IPS-20b (cell line): ENCODE measurements at regions not wholly inside any gene's neighbourhood (a gene's known extent, or its start where the extent isn't known, plus 50 kb on each side); places are given as distances from the start of the nearest gene placed in this dataset.

Experiments
- H3K27ac ChIP-seq: one replicate; pipeline ENCODE4 v1.5.1; 2013; ENCODE audit warnings: low read length
- H3K27me3 ChIP-seq: 2 replicates; pipeline ENCODE4 v1.6.1; 2013; ENCODE audit warnings: mild to moderate bottlenecking, low read length, inconsistent platforms; ENCODE audit not compliant: insufficient read depth
- H3K36me3 ChIP-seq: 2 replicates; pipeline ENCODE4 v1.6.1; 2013; ENCODE audit warnings: low read depth, mild to moderate bottlenecking, inconsistent platforms, low read length, moderate library complexity; ENCODE audit not compliant: insufficient read depth
- H3K4me1 ChIP-seq: 2 replicates; pipeline ENCODE4 v1.6.1; 2013; ENCODE audit warnings: mild to moderate bottlenecking, control low read depth, inconsistent platforms, low read length, moderate library complexity; ENCODE audit not compliant: insufficient read depth
- H3K4me3 ChIP-seq: 2 replicates; pipeline ENCODE4 v1.5.1; 2013; ENCODE audit warnings: mild to moderate bottlenecking, low read length, inconsistent platforms
- H3K9ac ChIP-seq: 2 replicates; pipeline ENCODE4 v1.6.1; 2013; ENCODE audit warnings: low read depth, mild to moderate bottlenecking, inconsistent platforms, low read length, moderate library complexity
- H3K9me3 ChIP-seq: 2 replicates; pipeline ENCODE4 v1.6.1; 2013; ENCODE audit warnings: mild to moderate bottlenecking, low read depth, low read length, inconsistent platforms; ENCODE audit not compliant: insufficient read depth

DNA sequence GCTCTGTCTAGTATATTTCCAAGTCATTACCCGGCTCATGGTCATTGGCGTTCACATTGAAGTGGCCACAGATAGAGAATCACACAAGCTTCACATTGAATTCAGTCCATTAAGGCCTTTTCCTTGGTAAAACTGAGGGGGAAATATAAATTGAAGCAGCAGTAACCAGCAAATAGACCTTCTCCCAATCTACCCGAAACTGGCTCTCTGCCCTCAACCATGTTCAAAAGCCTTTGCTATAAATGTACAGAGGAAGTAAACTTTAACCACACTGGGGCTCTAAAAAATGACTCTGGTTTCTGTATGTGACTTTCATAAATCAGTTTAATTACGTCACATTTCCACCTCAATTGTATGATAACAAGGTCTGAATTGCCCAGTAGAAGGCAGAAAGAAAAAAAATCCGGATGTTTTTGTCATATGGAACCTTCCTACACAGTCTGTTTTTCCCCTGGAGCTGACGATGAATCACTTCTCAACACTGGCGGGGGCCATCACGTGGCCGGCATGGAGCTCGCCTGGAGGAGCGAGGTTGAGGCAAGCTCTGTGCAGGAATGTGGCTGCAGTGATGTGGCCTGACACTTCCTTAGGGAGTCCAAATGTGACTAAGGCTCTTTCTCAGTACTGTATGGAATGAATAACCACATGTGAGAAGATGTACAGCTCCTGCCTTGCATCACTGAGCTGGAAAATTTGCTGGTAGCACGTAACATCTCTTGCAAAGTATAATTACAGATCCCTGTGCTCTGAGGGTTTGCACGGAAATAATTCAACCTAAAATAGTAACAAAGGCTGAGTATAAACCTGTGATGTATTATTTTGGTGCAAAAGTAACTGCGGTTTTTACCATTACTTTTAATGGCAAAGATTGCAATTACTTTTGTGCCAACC lies 58.6 kb upstream of the SNX9 start:
- H3K9me3 ChIP-seq, result no peaks in the 10 kb centered on the region
- H3K9ac ChIP-seq, result no peak overlapping the region
- H3K27ac ChIP-seq, result no peak overlapping the region
- H3K4me3 ChIP-seq, result no peak overlapping the region
- H3K27me3 ChIP-seq, result no peaks in the 10 kb centered on the region
- peaks cover 38% of the 10 kb centered on the region for H3K4me1 ChIP-seq
- H3K36me3 ChIP-seq, result no peaks in the 10 kb centered on the region

GRCh38 chr6:157766901-157767774 lies 55.9 kb upstream of the SNX9 start:
- H3K4me1 ChIP-seq, result peaks cover 29% of the 10 kb centered on the region
- no peaks in the 10 kb centered on the region for H3K36me3 ChIP-seq
- no peaks in the 10 kb centered on the region for H3K27me3 ChIP-seq
- H3K9me3 ChIP-seq, result no peaks in the 10 kb centered on the region
- no peak overlapping the region for H3K9ac ChIP-seq
- no peak overlapping the region for H3K27ac ChIP-seq
- H3K4me3 ChIP-seq, result no peak overlapping the region

- H3K36me3 ChIP-seq, result no peaks in the 10 kb centered on the region
- H3K9ac ChIP-seq, result no peak overlapping the region
- H3K27me3 ChIP-seq, result no peaks in the 10 kb centered on the region
- no peaks in the 10 kb centered on the region for H3K9me3 ChIP-seq
- H3K4me3 ChIP-seq, result no peak overlapping the region
- peaks cover 23% of the 10 kb centered on the region for H3K4me1 ChIP-seq
- no peak overlapping the region for H3K27ac ChIP-seq
Observed at GRCh38 chr6:157767775-157768156, 55.3 kb upstream of the SNX9 start.

DNA sequence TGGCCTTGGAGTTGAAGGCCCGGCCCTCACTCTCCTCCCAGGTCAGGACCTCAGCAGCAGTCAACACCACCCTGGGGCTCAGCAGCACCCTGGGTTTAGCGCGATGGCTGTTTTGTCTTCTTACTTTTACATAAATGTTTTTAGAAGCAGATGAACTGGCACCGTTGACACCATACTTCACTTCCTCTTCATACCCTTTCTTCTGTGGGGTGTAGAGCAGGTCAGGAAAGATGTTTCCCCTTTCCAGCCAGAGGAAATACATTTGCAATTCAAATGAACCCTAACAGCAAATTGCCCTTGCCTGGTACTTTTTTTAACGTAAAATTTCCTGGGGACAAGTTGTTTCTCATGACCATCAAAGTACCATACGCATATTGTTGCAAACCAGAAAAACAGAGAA lies 54.7 kb upstream of the SNX9 start:
- H3K27ac ChIP-seq, result no peak overlapping the region
- no peaks in the 10 kb centered on the region for H3K36me3 ChIP-seq
- no peak overlapping the region for H3K9ac ChIP-seq
- no peaks in the 10 kb centered on the region for H3K27me3 ChIP-seq
- no peaks in the 10 kb centered on the region for H3K9me3 ChIP-seq
- no peak overlapping the region for H3K4me3 ChIP-seq
- peaks cover 22% of the 10 kb centered on the region for H3K4me1 ChIP-seq

- Histone ChIP-seq H3K9me3 (no peaks in the 10 kb centered on the region), H3K27me3 (no peaks in the 10 kb centered on the region), H3K4me3 (no peak overlapping the region), H3K4me1 (peaks cover 19% of the 10 kb centered on the region), H3K36me3 (no peaks in the 10 kb centered on the region), H3K27ac (no peak overlapping the region), H3K9ac (no peak overlapping the region)
Observed at GRCh38 chr6:157768863-157769551, 54.0 kb upstream of the SNX9 start.

GRCh38 chr6:157769776-157770426 lies 53.1 kb upstream of the SNX9 start:
- H3K36me3 ChIP-seq, result no peaks in the 10 kb centered on the region
- no peak overlapping the region for H3K27ac ChIP-seq
- no peak overlapping the region for H3K4me3 ChIP-seq
- H3K9me3 ChIP-seq, result no peaks in the 10 kb centered on the region
- peaks cover 12% of the 10 kb centered on the region for H3K4me1 ChIP-seq
- no peak overlapping the region for H3K9ac ChIP-seq
- H3K27me3 ChIP-seq, result no peaks in the 10 kb centered on the region

DNA sequence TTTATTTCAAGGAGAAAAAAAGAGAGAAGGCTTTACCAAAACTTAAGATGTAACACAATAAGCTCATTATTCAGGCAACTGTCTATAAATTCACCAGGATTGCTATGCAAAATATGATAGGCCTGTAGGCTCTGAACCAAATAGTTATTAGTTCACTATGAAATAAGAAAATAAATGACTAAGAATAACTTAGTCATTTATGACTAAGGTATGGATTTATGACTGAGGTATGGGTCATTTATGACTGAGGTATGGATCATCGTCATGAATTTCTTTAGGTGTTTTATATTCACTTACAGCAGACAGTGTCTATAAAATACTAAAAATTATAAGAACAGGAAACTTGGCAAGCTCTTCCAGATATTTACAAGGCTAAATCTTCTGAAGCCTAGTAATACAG lies 52.1 kb upstream of the SNX9 start:
- H3K4me3 ChIP-seq, result no peak overlapping the region
- no peaks in the 10 kb centered on the region for H3K9me3 ChIP-seq
- H3K9ac ChIP-seq, result no peak overlapping the region
- no peak overlapping the region for H3K27ac ChIP-seq
- H3K36me3 ChIP-seq, result no peaks in the 10 kb centered on the region
- no peaks in the 10 kb centered on the region for H3K27me3 ChIP-seq
- H3K4me1 ChIP-seq, result peaks cover 12% of the 10 kb centered on the region

DNA sequence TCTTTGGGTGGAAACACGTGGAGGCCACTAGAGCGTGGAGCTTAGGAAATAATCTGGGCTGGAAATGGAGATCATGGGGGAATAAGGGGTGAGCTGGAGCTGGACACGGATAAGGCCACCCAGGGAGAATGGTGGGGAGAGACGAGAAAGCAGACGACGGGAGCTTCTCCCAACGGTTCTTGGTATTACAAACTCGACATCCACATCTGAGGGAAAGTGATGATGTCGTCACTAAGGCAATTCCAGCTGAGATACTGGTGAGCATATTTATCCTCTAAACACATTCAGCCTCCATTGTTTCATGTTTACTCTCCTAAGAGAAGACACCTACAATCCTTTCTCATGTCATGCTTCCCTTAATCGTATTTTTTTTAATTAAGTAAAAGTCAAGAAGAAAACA lies 50.2 kb upstream of the SNX9 start:
- no peaks in the 10 kb centered on the region for H3K27me3 ChIP-seq
- no peaks in the 10 kb centered on the region for H3K36me3 ChIP-seq
- no peak overlapping the region for H3K9ac ChIP-seq
- H3K27ac ChIP-seq, result no peak overlapping the region
- peaks cover 12% of the 10 kb centered on the region for H3K4me1 ChIP-seq
- no peaks in the 10 kb centered on the region for H3K9me3 ChIP-seq
- no peak overlapping the region for H3K4me3 ChIP-seq
